Astrocyte (in vitro differentiated cells and primary cell): ENCODE measurements at regions not wholly inside any gene's neighbourhood (a gene's known extent, or its start where the extent isn't known, plus 50 kb on each side); places are given as distances from the start of the nearest gene placed in this dataset.

Source experiments
- CTCF ChIP-seq: IDR thresholded peaks from 2 replicates; pipeline ENCODE4 v1.5.1; 2011; ENCODE audit warnings: low read depth, mild to moderate bottlenecking, inconsistent platforms, low read length, moderate library complexity; ENCODE audit not compliant: insufficient read depth
- EZH2 ChIP-seq: IDR thresholded peaks from 2 replicates; pipeline ENCODE4 v1.6.1; 2012; ENCODE audit warnings: mild to moderate bottlenecking, low read length, inconsistent platforms; ENCODE audit not compliant: insufficient read depth

GRCh38 chr14:82091097-82091496 lies 557.4 kb upstream of the SEL1L start:
- TF ChIP-seq CTCF (no peak), EZH2 (no peak)
